Activated CD8-positive, alpha-beta memory T cell treated with anti-CD3 and anti-CD28 coated beads for 36 hours (primary cell): ENCODE measurements at regions not wholly inside any gene's neighbourhood (a gene's known extent, or its start where the extent isn't known, plus 50 kb on each side); places are given as distances from the start of the nearest gene placed in this dataset.

Source experiments
- CTCF ChIA-PET: fragments of 350-600 bp; sonication (Branson Sonifier 250); formaldehyde crosslinking; loops from one replicate; lab custom pipeline; 2021; ENCODE audit warnings: antibody characterized with exemption; lab: Charles Lee
- POLR2A ChIA-PET: fragments of 350-600 bp; sonication (Branson Sonifier 250); formaldehyde crosslinking; loops from one replicate; lab custom pipeline; 2021; ENCODE audit warnings: antibody characterized with exemption; lab: Charles Lee

- ChIA-PET POLR2A (no interaction called here), CTCF (no interaction called here)
These were observed 85.3 kb upstream of the BHLHE23 start for GRCh38 chr20:63091901-63092659.

GRCh38 chr20:63090682-63091571 is 84.2 kb upstream of the BHLHE23 start:
- CTCF ChIA-PET: no interaction called here

GRCh38 chr20:63090052-63090451 is 83.3 kb upstream of the BHLHE23 start:
- ChIA-PET POLR2A (no interaction called here), CTCF (no interaction called here)

More at GRCh38 chr20:63090682-63091571, 84.2 kb upstream of the BHLHE23 start:
- POLR2A ChIA-PET: no interaction called here

- ChIA-PET CTCF (no interaction called here), POLR2A (no interaction called here)
These were observed 82.5 kb upstream of the BHLHE23 start for GRCh38 chr20:63089051-63089907.

GRCh38 chr20:63087872-63088680 is 81.3 kb upstream of the BHLHE23 start:
- POLR2A ChIA-PET: no interaction called here

GRCh38 chr20:63087236-63087871 is 80.6 kb upstream of the BHLHE23 start:
- CTCF ChIA-PET: no interaction called here
- POLR2A ChIA-PET: no interaction called here

More at GRCh38 chr20:63087872-63088680, 81.3 kb upstream of the BHLHE23 start:
- CTCF ChIA-PET: no interaction called here

GRCh38 chr20:63086421-63087235 is 79.9 kb upstream of the BHLHE23 start:
- CTCF ChIA-PET: no interaction called here
- POLR2A ChIA-PET: no interaction called here

GRCh38 chr20:63085151-63085861 is 78.5 kb upstream of the BHLHE23 start:
- POLR2A ChIA-PET: no interaction called here
- CTCF ChIA-PET: no interaction called here

- CTCF ChIA-PET: no interaction called here
- POLR2A ChIA-PET: no interaction called here
These were observed 77.8 kb upstream of the BHLHE23 start for GRCh38 chr20:63084563-63084927.

GRCh38 chr20:63083831-63084562 is 77.2 kb upstream of the BHLHE23 start:
- CTCF ChIA-PET: no interaction called here
- POLR2A ChIA-PET: no interaction called here

- ChIA-PET CTCF (no interaction called here), POLR2A (no interaction called here)
These were observed 76.4 kb upstream of the BHLHE23 start for GRCh38 chr20:63082939-63083735.

GRCh38 chr20:63082308-63082938 is 75.7 kb upstream of the BHLHE23 start:
- ChIA-PET CTCF (no interaction called here), POLR2A (no interaction called here)

GRCh38 chr20:63081831-63082230 is 75.1 kb upstream of the BHLHE23 start:
- CTCF ChIA-PET: no interaction called here
- POLR2A ChIA-PET: no interaction called here

GRCh38 chr20:63081351-63081750 is 74.6 kb upstream of the BHLHE23 start:
- POLR2A ChIA-PET: no interaction called here
- CTCF ChIA-PET: no interaction called here

GRCh38 chr20:63080811-63081210 is 74.0 kb upstream of the BHLHE23 start:
- CTCF ChIA-PET: no interaction called here
- POLR2A ChIA-PET: no interaction called here
